ENCODE measurements at regions not wholly inside any gene's neighbourhood (a gene's known extent, or its start where the extent isn't known, plus 50 kb on each side); places are given as distances from the start of the nearest gene placed in this dataset.
A peak's percentile ranks its signal among the peaks of the same experiment; 100 is the strongest.

- TF ChIP-seq CTCF (IDR thresholded peaks at IDR 0.05) (peak; percentile 60), EZH2 (IDR thresholded peaks at IDR 0.05) (no peak), EZH2phosphoT487 (IDR thresholded peaks at IDR 0.05) (no peak)
These were observed 238.0 kb upstream of the SOX21 start for GRCh38 chr13:94950303-94950702.

Measured in neural progenitor cell (in vitro differentiated cells).